Neural crest cell (in vitro differentiated cells): ENCODE measurements at regions not wholly inside any gene's neighbourhood (a gene's known extent, or its start where the extent isn't known, plus 50 kb on each side); places are given as distances from the start of the nearest gene placed in this dataset.

ENCODE experiments used
- DNase-seq: peaks from one replicate; pipeline ENCODE4 v3.0.0; 2021; ENCODE audit warnings: low read depth, mixed read lengths, low spot score
- H3K27ac Mint-ChIP-seq: one replicate; pipeline ENCODE4 v1.8.0; 2021; ENCODE audit warnings: mild to moderate bottlenecking, mixed read lengths; ENCODE audit not compliant: unreplicated experiment
- H3K27me3 Mint-ChIP-seq: 2 replicates; pipeline ENCODE4 v1.8.0; 2021; ENCODE audit warnings: low read depth, mild to moderate bottlenecking, mixed read lengths
- H3K36me3 Mint-ChIP-seq: 2 replicates; pipeline ENCODE4 v1.8.0; 2021; ENCODE audit warnings: low read depth, mild to moderate bottlenecking, mixed read lengths
- H3K4me1 Mint-ChIP-seq: 2 replicates; pipeline ENCODE4 v1.8.0; 2021; ENCODE audit warnings: mixed read lengths
- H3K4me3 Mint-ChIP-seq: one replicate; pipeline ENCODE4 v1.8.0; 2021; ENCODE audit warnings: mild to moderate bottlenecking, mixed read lengths
- H3K9me3 Mint-ChIP-seq: 2 replicates; pipeline ENCODE4 v1.8.0; 2021; ENCODE audit warnings: mixed read lengths
- TF ChIP-seq, protein P1 (sequence below): fragments of 200-600 bp; sonication (generic); conservative IDR thresholded peaks from 2 replicates; pipeline ENCODE4 v1.5.0; 2021; ENCODE audit warnings: antibody characterized with exemption, mild to moderate bottlenecking

DNA sequence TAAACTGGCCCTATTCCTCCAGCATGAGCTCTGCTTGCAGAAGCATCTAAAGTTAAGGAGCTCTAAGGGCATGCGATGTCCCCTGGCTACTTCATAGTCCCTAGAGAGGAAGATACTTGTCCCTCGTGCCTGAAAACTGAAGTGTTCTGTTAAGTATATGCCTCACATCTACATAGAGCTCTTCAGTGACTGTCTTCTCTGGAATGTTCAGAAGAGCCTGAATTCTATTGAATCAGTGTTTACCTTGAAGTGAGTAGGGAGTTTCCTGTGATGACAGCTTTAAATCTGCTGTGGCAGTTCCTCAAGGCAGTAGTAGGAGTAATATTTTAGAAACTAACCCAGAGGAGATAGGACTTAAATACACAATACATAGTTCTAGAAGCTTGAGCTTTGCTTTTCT is 111.2 kb downstream of the ZNF518B start:
- H3K4me1 Mint-ChIP-seq, result no peaks in the 10 kb centered on the region
- H3K4me3 Mint-ChIP-seq, result no peak overlapping the region
- H3K27me3 Mint-ChIP-seq, result peaks cover 4% of the 10 kb centered on the region
- peaks cover 3% of the 10 kb centered on the region for H3K9me3 Mint-ChIP-seq
- no peak for DNase-seq
- H3K27ac Mint-ChIP-seq, result no peak overlapping the region
- TF ChIP-seq, protein P1, sequence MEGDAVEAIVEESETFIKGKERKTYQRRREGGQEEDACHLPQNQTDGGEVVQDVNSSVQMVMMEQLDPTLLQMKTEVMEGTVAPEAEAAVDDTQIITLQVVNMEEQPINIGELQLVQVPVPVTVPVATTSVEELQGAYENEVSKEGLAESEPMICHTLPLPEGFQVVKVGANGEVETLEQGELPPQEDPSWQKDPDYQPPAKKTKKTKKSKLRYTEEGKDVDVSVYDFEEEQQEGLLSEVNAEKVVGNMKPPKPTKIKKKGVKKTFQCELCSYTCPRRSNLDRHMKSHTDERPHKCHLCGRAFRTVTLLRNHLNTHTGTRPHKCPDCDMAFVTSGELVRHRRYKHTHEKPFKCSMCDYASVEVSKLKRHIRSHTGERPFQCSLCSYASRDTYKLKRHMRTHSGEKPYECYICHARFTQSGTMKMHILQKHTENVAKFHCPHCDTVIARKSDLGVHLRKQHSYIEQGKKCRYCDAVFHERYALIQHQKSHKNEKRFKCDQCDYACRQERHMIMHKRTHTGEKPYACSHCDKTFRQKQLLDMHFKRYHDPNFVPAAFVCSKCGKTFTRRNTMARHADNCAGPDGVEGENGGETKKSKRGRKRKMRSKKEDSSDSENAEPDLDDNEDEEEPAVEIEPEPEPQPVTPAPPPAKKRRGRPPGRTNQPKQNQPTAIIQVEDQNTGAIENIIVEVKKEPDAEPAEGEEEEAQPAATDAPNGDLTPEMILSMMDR, result no peak
- no peaks in the 10 kb centered on the region for H3K36me3 Mint-ChIP-seq

DNA sequence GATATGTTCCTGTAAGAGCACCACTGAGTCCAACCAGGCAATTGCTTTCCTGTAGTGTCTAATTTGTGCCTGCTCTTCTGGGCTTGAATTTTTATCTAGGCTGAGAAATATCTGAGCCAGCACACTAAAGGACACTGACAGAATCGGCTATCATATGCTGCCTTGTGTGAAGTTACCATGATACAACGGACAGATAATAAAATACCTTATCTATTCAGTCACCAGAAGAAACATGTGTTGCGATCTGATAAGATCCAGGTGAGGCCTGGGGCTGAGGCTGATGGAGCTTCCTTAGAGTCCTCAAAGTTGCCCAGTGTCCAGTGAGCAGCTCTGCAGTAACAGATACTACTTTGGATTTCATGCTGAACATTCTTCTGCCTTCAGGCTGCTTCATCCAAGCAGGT is 111.8 kb downstream of the ZNF518B start:
- no peak for DNase-seq
- peaks cover 3% of the 10 kb centered on the region for H3K9me3 Mint-ChIP-seq
- TF ChIP-seq, protein P1, result no peak
- no peak overlapping the region for H3K4me3 Mint-ChIP-seq
- H3K27ac Mint-ChIP-seq, result no peak overlapping the region
- peaks cover 2% of the 10 kb centered on the region for H3K27me3 Mint-ChIP-seq
- no peaks in the 10 kb centered on the region for H3K4me1 Mint-ChIP-seq
- H3K36me3 Mint-ChIP-seq, result no peaks in the 10 kb centered on the region

DNA sequence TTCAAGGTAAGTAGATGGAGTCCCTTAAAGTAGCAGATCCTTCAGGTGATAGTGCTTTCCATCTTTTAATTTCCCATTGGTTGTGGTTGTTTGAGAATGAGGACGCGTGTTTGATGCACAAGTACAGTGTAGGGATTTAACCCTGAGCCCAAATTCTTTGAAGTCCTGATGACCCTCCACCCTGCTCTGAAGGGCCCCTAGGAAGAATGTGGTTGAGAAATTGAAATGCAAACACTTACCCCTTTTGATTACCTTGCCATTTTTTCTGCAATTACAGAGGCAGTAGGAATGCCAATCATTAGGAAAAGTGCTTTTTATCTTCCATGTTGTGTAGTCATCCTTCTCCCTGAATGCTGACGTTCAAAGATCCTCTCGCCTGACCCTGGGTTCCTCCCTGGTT is 112.4 kb downstream of the ZNF518B start:
- no peak for DNase-seq
- H3K4me1 Mint-ChIP-seq, result no peaks in the 10 kb centered on the region
- peaks cover 3% of the 10 kb centered on the region for H3K9me3 Mint-ChIP-seq
- TF ChIP-seq, protein P1, result no peak
- H3K27me3 Mint-ChIP-seq, result peaks cover 2% of the 10 kb centered on the region
- no peak overlapping the region for H3K27ac Mint-ChIP-seq
- H3K36me3 Mint-ChIP-seq, result no peaks in the 10 kb centered on the region
- H3K4me3 Mint-ChIP-seq, result no peak overlapping the region

DNA sequence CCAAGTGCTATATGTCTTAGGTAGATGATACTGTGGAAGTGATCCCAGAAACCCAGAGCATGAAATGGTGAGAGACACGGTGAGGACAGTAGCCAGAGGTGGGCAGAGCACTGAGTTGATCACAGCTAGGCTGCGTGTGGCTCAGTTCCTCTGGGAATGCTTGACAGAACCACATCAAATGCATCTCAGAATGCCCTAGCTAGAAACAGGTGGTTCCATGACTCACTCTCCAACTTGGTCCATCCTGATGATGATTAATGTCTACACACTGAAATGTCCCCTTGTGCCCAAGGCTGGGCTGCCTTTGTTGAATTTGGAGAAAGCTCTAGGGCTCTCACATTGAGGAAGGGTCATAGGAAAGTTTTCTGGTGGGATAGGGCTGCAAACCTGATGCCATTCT is 113.6 kb downstream of the ZNF518B start:
- TF ChIP-seq, protein P1, result no peak
- Mint-ChIP-seq H3K27me3 (peaks cover under 1% of the 10 kb centered on the region), H3K36me3 (no peaks in the 10 kb centered on the region), H3K9me3 (peaks cover 3% of the 10 kb centered on the region), H3K4me1 (no peaks in the 10 kb centered on the region), H3K27ac (no peak overlapping the region), H3K4me3 (no peak overlapping the region)
- DNase-seq, result no peak

GRCh38 chr4:10342866-10343265 is 114.4 kb downstream of the ZNF518B start:
- H3K4me1 Mint-ChIP-seq, result no peaks in the 10 kb centered on the region
- TF ChIP-seq, protein P1, result no peak
- DNase-seq, result no peak
- no peaks in the 10 kb centered on the region for H3K36me3 Mint-ChIP-seq
- H3K9me3 Mint-ChIP-seq, result peaks cover 3% of the 10 kb centered on the region
- no peak overlapping the region for H3K27ac Mint-ChIP-seq
- no peaks in the 10 kb centered on the region for H3K27me3 Mint-ChIP-seq
- no peak overlapping the region for H3K4me3 Mint-ChIP-seq

- H3K27me3 Mint-ChIP-seq, result no peaks in the 10 kb centered on the region
- TF ChIP-seq, protein P1, result no peak
- H3K9me3 Mint-ChIP-seq, result no peaks in the 10 kb centered on the region
- peaks cover 9% of the 10 kb centered on the region for H3K4me1 Mint-ChIP-seq
- H3K4me3 Mint-ChIP-seq, result no peak overlapping the region
- no peak overlapping the region for H3K27ac Mint-ChIP-seq
- no peak for DNase-seq
- no peaks in the 10 kb centered on the region for H3K36me3 Mint-ChIP-seq
These were observed 120.8 kb downstream of the ZNF518B start for GRCh38 chr4:10336471-10336870.
